IPS-18c (cell line): ENCODE measurements at regions not wholly inside any gene's neighbourhood (a gene's known extent, or its start where the extent isn't known, plus 50 kb on each side); places are given as distances from the start of the nearest gene placed in this dataset.
"Not testable (repeated sequence)": the region's sequence is repeated elsewhere in the genome, so short reads cannot be mapped to it uniquely, and the experiment has no call there.

Experiments used
- H3K4me3 ChIP-seq: 2 replicates; pipeline ENCODE4 v1.7.0; 2013; ENCODE audit warnings: low read depth, mild to moderate bottlenecking, low read length, moderate library complexity; ENCODE audit not compliant: insufficient read depth
- H3K9me3 ChIP-seq: one replicate; pipeline ENCODE4 v1.6.1; 2013; ENCODE audit warnings: mild to moderate bottlenecking, low read length, moderate library complexity; ENCODE audit not compliant: control insufficient read depth, insufficient read depth

GRCh38 chr2:129831018-129831417, 148.4 kb upstream of the RAB6C start:
- no peaks in the 10 kb centered on the region for H3K9me3 ChIP-seq

DNA sequence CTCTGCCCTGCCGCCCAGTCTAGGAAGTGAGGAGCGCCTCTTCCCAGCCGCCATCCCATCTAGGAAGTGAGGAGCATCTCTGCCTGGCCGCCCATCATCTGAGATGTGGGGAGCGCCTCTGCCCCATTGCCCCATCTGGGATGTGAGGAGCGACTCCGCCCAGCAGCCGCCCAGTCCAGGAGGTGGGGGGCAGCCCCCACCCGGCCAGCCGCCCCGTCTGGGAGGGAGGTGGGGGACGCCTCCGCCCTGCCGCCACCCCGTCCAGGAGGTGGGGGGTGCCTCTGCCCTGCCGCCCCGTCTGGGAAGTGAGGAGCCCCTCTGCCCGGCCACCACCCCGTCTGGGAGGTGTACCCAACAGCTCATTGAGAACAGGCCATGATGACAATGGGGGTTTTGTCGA, 146.0 kb upstream of the RAB6C start:
- not testable (repeated sequence) for H3K4me3 ChIP-seq, H3K9me3 ChIP-seq

More at GRCh38 chr2:129831018-129831417, 148.4 kb upstream of the RAB6C start:
- H3K4me3 ChIP-seq = no peak overlapping the region

- no peak overlapping the region for H3K4me3 ChIP-seq
- no peaks in the 10 kb centered on the region for H3K9me3 ChIP-seq
These were observed 132.4 kb upstream of the RAB6C start for GRCh38 chr2:129847043-129847442.

DNA sequence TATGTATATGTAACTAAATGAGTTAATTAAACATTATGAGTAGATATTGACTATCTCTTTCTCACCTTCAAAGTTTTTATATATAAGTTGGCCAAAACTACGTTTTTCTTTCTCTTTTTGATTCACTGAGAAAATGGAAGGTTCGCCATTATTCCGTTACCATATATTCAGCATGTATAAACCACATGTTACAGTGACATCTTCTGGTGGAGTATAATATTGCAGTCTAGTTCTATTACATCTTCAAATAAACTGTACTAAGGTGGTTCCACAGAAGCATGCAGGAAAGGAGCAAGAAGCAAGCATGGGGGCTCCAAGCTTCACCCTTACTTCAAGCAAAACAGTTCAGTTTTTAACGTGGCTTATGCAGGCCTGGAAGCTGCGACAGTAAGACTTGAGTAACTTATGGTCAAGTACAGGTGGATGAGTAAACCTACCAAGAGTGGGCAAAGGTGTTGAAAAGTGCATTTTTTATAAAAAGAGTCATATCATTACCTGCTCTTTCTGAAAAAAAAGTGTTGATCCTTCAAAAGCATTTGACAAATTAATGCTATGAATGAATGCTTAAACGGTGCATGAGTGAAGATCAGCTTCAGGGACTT, 129.8 kb upstream of the RAB6C start:
- Histone ChIP-seq H3K9me3 (no peaks in the 10 kb centered on the region), H3K4me3 (no peak overlapping the region)

DNA sequence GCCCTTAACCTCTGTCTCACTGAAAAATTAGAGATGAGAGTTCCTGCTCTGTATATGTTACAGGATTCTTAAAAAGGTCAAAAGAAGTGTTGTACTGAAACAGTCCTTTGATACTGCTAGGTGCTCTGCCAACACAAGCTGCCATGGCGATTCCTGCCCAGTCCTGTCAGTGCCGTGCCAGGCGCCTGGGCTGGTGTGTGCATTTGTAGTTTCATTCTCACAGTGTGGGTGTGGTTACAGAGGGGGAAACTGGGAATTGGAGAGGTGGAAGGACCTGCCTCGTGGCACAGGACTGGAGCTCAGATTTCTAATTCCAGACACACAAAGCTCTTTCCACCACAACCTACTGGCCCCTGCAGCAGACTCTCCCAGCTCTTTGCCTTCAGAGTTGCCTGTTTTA, 122.3 kb upstream of the RAB6C start:
- Histone ChIP-seq H3K9me3 (no peaks in the 10 kb centered on the region), H3K4me3 (no peak overlapping the region)

- H3K4me3 ChIP-seq = no peak overlapping the region
- no peaks in the 10 kb centered on the region for H3K9me3 ChIP-seq
These were observed 120.3 kb upstream of the RAB6C start for GRCh38 chr2:129859175-129859574.

- Histone ChIP-seq H3K4me3 (no peak overlapping the region), H3K9me3 (no peaks in the 10 kb centered on the region)
These were observed 119.4 kb upstream of the RAB6C start for GRCh38 chr2:129860088-129860487.

GRCh38 chr2:129861666-129862288, 117.7 kb upstream of the RAB6C start:
- Histone ChIP-seq H3K4me3 (no peak overlapping the region), H3K9me3 (no peaks in the 10 kb centered on the region)

DNA sequence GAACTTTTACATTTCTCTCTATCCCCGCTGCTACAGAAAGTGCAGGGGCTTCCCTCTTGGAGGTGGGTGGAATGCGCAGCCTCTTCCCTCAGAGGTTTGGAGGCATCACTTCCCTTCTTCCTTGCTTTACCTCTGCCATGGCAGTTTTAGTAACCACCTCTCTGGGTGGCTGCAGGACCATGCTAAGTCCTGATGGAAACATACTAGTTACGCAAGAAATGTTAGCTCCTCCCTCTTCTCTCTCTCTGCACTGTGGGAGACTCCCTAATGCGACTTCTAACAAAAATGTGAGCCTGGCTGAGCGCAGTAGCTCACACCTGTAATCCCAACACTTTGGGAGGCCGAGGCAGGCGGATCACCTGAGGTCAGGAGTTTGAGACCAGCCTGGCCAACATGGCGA, 116.8 kb upstream of the RAB6C start:
- no peak overlapping the region for H3K4me3 ChIP-seq
- H3K9me3 ChIP-seq = no peaks in the 10 kb centered on the region

- no peak overlapping the region for H3K4me3 ChIP-seq
- H3K9me3 ChIP-seq = no peaks in the 10 kb centered on the region
These were observed 116.1 kb upstream of the RAB6C start for GRCh38 chr2:129863350-129863749.

GRCh38 chr2:129864719-129865118, 114.7 kb upstream of the RAB6C start:
- no peaks in the 10 kb centered on the region for H3K9me3 ChIP-seq
- no peak overlapping the region for H3K4me3 ChIP-seq

DNA sequence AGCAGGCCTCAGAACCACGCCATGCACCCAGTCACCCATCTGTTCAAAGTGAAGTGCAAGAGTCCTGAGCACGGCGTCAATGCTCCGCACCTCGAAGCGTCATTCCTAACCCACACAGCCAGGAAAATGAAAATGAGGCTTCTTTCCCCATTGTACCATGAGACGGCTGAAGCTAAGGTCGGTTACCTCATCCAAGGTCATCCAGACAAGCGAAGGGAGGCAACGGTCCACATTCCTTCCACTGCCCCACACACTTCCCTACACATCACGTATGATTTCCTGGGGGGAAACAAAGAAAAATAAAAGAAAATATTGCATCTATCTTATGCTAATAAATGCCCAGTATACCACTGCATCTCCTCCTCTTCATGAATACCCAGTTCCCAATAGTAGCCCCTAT, 113.5 kb upstream of the RAB6C start:
- no peak overlapping the region for H3K4me3 ChIP-seq
- H3K9me3 ChIP-seq = no peaks in the 10 kb centered on the region

DNA sequence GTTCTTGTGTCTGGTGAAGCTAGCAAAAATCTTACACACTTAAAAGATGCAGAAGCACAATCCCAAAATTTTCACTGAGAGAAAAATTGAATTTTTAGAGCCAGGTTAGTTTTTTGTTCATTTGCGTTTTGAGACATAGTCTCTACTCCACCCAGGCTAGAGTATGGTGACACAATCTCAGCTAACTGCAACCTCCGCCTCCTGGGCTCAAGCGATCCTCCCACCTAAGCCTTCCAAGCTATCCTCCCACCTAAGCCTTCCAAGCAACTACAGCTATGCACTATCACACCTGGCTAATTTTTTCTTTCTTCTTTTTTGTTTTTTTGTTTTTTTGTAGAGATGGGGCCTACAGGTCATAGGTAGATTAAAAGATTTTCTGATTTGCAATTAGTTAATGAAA, 113.1 kb upstream of the RAB6C start:
- Histone ChIP-seq H3K4me3 (no peak overlapping the region), H3K9me3 (no peaks in the 10 kb centered on the region)

DNA sequence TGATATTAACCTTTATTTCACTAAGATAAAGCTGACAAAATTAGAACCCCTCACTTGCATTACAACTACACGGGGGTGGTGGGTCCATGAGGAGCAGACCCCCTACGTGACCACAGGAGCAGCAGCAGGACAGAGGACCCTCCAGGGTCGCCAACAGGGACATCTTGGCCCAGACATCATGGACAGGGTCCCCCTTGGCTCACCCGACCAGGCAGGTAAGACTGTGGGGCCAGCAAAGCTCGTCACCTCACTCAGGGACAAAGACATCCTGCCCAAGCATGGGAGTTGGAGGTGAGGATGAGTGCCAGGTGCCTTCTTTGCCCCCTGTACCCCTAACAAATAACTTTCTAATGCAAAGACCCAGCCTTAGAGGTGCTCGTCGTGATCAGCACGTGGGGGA, 111.3 kb upstream of the RAB6C start:
- H3K9me3 ChIP-seq = no peaks in the 10 kb centered on the region
- no peak overlapping the region for H3K4me3 ChIP-seq

DNA sequence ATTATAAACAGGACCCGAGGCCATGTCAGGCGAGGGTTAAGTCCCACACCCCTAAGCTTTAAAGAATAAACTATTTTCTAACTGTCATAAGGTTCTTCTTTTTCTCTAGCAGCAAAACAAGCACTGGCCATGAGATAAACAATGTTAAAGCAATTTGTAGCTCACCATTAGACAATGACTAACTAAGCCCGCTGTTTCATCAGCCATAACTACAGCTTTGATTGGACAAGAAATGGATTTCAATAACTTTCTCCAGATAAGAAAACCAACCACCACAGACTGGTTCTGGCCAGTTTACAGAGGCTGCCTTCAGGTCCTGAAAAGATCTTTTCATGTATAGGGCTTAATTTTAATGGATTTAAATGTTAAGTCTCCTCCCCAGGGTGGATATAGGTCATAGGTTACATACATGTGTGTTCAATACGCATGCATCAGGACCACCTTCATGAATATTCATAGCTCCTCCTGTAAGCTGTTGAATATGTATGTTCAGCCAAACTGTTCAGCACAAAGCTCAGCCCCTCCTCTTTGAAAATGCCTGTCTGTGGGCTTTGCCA, 108.7 kb upstream of the RAB6C start:
- no peak overlapping the region for H3K4me3 ChIP-seq
- H3K9me3 ChIP-seq = no peaks in the 10 kb centered on the region

DNA sequence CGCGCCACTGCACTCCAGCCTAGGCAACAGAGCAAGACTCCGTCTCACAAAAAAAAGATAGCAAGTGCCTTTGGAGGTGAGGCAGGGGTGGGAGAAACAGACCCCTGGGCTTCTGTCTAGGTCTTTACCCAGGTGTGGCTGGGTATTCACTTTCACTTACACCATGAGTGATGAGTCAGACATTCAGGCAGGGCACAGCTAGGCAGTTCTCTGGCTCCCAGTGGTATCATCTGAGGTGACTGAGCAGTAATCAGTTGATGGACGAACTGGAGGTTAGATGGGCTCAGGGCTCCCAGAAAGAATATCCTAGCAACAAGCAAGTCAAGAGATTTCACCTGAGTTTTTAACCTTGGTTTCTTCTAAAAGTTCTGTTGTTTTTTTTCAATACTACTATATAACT, 107.0 kb upstream of the RAB6C start:
- Histone ChIP-seq H3K4me3 (no peak overlapping the region), H3K9me3 (no peaks in the 10 kb centered on the region)

DNA sequence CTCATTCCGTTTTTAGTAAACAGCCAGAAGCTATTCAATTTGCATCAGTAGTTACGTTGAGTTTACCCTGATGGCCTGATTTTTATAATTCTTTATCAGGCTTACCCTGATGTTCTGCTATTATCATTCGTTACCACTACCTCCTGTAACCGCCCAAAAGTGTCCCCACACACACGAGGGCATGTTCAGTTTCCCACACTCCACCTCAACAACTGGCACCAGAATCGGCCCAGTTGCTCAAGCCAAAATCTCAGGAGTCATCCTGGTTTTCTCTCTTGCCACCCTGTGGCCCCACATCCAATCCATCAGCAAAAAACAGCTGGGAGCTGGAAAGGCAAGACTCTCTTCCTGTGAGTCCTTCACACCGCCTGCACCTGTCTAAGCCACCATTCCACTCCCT, 102.9 kb upstream of the RAB6C start:
- Histone ChIP-seq H3K4me3 (peak overlapping the region; percentile 84), H3K9me3 (no peaks in the 10 kb centered on the region)

GRCh38 chr2:129877289-129877741, 102.2 kb upstream of the RAB6C start:
- Histone ChIP-seq H3K4me3 (peak overlapping the region; percentile 84), H3K9me3 (no peaks in the 10 kb centered on the region)
